Endothelial cell of umbilical vein (primary cell): ENCODE measurements at regions not wholly inside any gene's neighbourhood (a gene's known extent, or its start where the extent isn't known, plus 50 kb on each side); places are given as distances from the start of the nearest gene placed in this dataset.

ENCODE experiments used
- EZH2 ChIP-seq: IDR thresholded peaks from 2 replicates; pipeline ENCODE4 v1.6.1; 2012; ENCODE audit warnings: borderline replicate concordance, low read depth, mild to moderate bottlenecking, moderate library complexity, low read length, inconsistent platforms; ENCODE audit not compliant: severe bottlenecking
- GATA2 ChIP-seq: IDR thresholded peaks from 2 replicates; pipeline ENCODE4 v1.7.0; 2011; ENCODE audit warnings: low read depth, mild to moderate bottlenecking, moderate library complexity, mixed read lengths, low read length; ENCODE audit not compliant: insufficient read length, insufficient read depth
- POLR2A ChIP-seq: IDR thresholded peaks from 2 replicates; pipeline ENCODE4 v1.6.1; 2012; ENCODE audit warnings: low read depth, mild to moderate bottlenecking, control low read depth, low read length
- POLR2AphosphoS5 ChIP-seq: IDR thresholded peaks from 2 replicates; pipeline ENCODE4 v1.6.1; 2012; ENCODE audit warnings: low read depth, mild to moderate bottlenecking, control low read depth, low read length, moderate library complexity; ENCODE audit not compliant: insufficient read depth
- TF ChIP-seq, protein P1 (sequence below), 2 donors: IDR thresholded peaks; 1 replicate in 1 of 2; 2 replicates in 1 of 2; pipeline ENCODE4 v1.5.1; 2011; ENCODE audit warnings: low read length in 2 of 2, mild to moderate bottlenecking in 2 of 2, moderate library complexity in 2 of 2, control low read depth in 1 of 2, inconsistent platforms in 1 of 2, low read depth in 1 of 2; ENCODE audit not compliant: insufficient read depth in 1 of 2; ENCODE audit errors: extremely low read depth in 1 of 2
- TF ChIP-seq, protein P2 (sequence below): IDR thresholded peaks from 2 replicates; pipeline ENCODE4 v1.6.1; 2011; ENCODE audit not compliant: insufficient read depth, insufficient read length

DNA sequence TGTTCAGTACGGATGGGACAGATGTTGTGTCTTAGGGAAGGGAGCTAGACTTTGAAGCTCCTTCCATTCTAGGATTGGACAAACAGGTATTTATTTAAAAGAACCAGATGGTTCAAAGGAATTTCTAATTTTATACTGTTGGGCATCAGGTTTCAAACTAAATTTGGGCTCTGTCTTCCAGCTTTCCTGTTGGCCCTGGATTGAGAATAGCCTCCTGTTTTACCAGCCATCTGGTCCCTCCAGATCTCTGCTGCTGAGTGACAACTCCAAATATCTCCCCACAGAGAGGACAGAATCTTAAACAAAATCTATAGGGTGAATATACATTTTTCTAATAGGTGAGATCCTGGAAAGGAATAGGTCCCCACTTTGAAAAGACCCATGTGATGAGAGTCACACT is 52.5 kb upstream of the CNIH3 start:
- TF ChIP-seq, protein P1, sequence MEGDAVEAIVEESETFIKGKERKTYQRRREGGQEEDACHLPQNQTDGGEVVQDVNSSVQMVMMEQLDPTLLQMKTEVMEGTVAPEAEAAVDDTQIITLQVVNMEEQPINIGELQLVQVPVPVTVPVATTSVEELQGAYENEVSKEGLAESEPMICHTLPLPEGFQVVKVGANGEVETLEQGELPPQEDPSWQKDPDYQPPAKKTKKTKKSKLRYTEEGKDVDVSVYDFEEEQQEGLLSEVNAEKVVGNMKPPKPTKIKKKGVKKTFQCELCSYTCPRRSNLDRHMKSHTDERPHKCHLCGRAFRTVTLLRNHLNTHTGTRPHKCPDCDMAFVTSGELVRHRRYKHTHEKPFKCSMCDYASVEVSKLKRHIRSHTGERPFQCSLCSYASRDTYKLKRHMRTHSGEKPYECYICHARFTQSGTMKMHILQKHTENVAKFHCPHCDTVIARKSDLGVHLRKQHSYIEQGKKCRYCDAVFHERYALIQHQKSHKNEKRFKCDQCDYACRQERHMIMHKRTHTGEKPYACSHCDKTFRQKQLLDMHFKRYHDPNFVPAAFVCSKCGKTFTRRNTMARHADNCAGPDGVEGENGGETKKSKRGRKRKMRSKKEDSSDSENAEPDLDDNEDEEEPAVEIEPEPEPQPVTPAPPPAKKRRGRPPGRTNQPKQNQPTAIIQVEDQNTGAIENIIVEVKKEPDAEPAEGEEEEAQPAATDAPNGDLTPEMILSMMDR (IDR thresholded peaks at IDR 0.05; ENCODE audit: extremely low read depth in 1 of 2, insufficient read depth in 1 of 2, low read depth in 1 of 2, low read length in 2 of 2), result no peak
- TF ChIP-seq POLR2A (no peak), POLR2AphosphoS5 (no peak), GATA2 (no peak), EZH2 (no peak)
- TF ChIP-seq, protein P2, sequence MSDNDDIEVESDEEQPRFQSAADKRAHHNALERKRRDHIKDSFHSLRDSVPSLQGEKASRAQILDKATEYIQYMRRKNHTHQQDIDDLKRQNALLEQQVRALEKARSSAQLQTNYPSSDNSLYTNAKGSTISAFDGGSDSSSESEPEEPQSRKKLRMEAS, result no peak
